Ureter (tissue), 1 donor: ENCODE measurements at regions not wholly inside any gene's neighbourhood (a gene's known extent, or its start where the extent isn't known, plus 50 kb on each side); places are given as distances from the start of the nearest gene placed in this dataset.

ENCODE experiments used
- DNase-seq: peaks from one replicate; pipeline ENCODE4 v3.0.0-alpha.2; 2020; ENCODE audit warnings: low spot score
- donor health status: DM: yes; HTN: yes; CAD: no.

- no peak for DNase-seq
These were observed 499.1 kb downstream of the FOXO1 start for GRCh38 chr13:40167327-40167726.

DNA sequence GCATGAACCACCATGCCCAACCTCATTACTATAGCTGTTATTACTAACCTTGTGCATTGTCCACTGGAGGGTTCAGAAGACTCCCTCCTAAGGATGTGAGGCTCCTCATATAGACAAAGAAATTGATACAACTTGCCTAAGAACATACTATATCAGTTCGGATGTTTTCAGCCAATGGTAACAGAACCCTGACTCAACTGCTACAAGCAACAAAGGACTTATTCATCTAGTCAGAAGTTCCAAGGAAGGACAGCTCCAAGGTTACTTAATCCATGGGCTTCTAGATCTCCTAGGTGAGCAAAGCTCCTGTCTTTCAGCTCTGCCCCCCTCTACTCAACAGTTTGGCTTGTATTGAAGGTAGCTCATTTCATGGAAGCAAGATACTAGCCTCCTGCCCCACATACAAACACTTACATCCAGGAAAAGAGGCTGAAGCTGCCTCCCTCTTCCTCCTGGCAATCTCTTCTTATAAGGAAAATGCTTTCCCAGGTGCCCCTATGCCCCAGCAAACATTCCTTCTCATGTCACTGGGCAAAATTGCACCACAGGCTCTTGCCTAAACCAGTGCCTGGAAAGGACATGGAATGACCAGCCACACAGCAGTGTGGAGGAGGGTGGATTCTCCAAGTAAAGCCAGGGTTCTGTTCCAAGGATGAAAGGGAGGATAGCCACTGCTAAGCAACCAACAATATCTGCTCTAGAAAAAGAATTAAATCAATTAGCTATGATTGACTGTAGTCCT is 497.8 kb downstream of the FOXO1 start:
- no peak for DNase-seq

DNA sequence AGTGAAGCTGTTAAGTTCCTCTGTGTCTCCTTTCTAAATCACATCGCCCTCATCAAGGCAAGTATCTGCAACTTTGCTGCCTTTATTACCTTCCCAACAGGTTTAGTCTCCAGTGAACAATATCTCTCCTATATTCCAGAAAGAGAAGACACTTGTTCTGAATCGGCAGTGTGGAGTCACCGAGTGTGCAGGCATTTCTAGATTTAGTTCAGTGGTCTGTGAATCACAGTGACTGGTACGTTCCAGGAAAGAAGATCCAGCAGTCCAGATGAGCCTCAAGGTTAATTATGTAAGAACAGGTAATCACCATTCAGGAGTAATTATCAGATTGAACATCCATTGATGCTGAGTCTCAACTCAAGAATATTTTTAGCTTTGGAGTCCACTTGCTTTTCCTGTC is 497.0 kb downstream of the FOXO1 start:
- no peak for DNase-seq

- no peak for DNase-seq
These were observed 496.4 kb downstream of the FOXO1 start for GRCh38 chr13:40170091-40170490.

DNA sequence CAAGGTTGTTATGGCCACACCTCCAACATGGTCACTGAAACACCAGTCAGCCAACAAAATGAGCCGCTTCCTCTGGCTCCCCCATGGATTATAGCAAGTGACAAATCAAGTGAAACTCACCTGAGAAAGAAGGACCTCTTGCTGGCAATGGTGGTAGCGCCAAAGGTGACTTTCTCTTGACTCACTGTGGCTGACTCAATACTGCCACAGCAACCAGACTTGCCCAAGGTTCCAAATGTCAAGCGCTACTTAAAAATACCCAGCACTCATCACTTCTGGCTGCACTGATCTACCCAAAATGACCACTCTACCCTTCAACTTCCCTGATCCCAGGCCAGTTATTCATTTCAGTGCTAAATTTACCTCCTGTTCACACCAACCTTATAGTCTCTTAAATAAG is 495.5 kb downstream of the FOXO1 start:
- no peak for DNase-seq

GRCh38 chr13:40171566-40171965 is 494.9 kb downstream of the FOXO1 start:
- no peak for DNase-seq

DNA sequence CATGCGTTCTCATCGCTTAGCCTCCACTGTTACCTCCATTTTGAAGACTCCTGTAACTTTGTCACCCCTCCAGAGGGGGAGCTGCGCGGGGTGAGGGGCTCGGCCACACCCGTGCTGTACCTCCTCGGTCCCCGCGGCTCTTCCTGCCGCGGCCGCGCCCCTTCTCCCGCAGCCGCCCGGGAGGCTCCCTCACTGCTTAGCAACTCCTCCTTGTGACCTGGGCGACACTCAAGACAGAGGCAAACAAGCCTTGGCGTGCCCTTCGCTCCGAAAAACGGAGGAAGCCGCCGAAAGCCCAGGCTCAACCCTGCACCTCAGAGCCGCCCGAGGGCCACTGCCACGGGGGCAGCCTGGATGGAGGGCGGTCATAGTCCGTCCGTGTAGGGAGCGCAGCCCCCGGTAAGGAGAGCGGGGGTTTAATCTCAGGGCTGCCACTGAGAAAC is 494.3 kb downstream of the FOXO1 start:
- peak; percentile 65 for DNase-seq

DNA sequence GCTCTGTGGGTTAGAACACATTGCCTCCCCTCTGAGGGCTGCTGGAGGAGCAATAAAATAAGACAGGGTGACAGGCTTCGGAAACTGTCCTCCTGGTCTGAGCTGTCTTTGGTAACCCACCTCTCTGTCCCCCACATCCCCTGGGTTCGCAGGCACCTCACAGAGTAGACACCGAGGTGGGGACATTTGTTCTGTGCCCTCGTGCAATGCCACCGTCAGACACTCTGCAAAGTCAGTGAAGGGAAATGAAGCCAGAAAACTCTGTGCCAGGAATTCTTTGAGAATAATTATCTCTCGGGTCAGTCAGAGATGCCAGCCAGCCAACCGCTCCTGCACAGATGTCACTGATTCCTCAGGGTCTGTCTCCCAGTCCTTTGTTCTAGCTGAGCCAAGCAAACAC is 493.6 kb downstream of the FOXO1 start:
- DNase-seq, result no peak

GRCh38 chr13:40175639-40176038 is 490.8 kb downstream of the FOXO1 start:
- no peak for DNase-seq

- no peak for DNase-seq
These were observed 490.2 kb downstream of the FOXO1 start for GRCh38 chr13:40176242-40176641.

GRCh38 chr13:40178130-40178529 is 488.3 kb downstream of the FOXO1 start:
- DNase-seq, result no peak

DNA sequence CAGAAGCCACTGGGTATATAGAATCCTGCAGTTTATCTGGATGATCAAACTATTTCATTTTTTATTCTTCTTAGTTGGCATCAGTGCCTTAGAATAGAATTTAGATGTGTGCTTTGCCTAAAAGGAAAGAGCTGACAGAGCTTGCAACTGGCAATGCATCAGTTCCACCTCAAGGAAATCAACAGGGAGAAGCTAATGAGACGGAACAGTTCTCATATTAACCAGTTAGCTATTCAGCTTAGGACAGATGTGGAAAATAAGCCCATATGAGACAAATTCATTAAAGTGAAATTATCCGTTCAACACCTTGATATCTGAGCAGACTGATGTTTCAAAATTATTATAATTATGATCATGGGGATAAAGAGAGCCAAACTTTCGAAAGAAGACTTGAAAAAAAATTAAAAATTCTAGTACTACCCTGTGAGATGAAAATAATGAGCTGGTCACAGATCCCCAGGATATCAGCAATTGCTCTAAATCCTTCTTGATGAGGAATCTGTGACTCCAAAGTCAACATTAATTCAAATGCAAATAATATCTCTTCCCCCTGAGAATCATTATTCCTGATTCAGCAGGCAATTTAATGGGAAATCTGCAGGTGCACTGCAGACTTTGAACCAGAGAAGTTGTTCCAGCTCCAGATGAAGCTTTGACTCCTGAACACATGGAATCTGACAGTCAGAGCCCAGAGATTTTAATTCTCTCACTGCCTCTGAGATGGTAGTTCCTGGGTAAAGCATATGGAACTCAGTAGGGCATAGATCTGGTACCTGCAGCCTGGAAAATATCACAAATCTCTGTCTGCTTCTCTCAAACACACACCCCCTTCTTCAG is 486.8 kb downstream of the FOXO1 start:
- no peak for DNase-seq

DNA sequence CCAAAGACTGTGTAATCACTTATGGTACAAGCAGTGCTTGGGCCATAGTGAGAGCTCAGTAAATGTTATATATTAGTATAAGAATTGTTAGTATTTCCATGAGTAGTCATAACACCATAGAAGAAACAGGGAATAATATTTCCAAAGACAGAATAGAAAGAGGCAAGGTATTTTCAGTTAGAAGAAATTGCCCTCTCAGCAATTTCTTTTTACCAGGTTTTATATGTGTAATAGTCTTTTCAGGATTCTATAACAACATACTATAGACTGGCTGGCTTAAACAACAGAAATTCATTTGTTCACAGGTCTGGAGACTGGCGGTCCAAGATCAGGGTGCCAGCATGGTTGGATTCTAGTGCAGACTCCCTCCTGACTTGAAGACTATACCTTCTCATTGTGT is 485.7 kb downstream of the FOXO1 start:
- no peak for DNase-seq

DNA sequence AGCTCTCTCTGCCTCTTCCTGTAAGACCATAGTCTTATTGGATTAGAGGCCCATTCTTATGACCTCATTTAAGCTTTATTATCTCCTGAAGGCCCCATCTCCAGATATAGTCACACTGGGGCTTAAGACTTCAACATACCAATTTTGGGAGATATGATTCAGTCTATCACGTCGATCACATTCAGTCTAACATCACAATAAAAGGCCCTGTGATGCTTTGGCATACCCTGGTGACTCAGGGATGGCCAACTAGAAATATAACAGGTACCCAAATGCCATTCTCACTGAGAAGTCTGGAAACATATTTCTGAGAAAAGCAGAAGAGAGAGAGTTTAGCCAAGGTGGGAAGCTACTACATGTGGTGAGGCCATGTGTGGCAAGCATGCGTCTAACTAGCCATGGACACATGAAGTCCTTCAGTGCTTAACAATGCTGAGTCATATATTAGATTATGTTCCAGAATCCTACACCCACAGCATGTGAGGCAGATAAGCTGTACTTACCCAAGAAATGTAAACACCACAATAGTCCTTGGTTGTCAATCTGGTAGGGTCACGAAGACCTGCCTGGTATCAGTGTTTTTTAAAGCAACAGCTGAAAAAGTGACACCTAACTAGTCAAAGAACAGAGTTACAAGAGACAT is 485.1 kb downstream of the FOXO1 start:
- DNase-seq, result no peak

DNA sequence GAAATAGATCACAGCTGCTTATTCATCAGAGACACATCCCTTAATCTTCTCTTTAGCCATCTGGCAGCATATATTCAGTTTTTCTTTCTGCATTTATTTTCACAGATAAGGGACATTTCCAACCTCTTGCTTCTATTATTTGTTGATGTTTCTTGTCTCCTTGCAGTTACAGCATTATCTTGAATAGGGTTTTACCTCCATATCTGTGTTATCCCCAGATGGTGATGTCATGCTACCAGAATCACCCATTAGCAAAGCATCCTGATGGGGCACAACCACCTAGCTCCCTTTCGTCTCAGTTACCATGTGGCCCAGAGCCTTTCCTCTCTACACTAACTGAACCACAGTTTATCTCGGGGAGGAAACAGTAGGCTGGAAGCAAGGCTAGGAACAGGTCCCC is 483.9 kb downstream of the FOXO1 start:
- no peak for DNase-seq

DNA sequence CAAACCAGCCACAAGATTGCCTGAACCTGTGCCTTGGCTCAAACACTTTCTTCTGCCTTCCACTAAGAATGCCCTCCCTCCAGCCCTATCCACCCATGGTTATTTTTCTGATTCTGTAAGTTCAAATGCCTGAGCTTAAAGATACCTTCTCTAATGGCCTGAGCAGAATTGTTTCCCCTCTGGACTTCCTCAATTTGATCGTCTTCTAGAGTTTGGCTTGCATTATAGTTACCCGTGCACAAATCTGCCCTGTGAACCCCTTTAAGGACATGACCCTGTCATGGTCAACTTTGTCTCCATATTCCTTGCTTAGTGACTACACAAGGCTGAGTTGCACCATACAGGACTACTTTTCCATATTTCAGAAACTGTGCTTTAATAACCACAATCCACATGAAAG is 481.0 kb downstream of the FOXO1 start:
- DNase-seq, result no peak

GRCh38 chr13:40186041-40186440 is 480.4 kb downstream of the FOXO1 start:
- DNase-seq, result no peak

- no peak for DNase-seq
These were observed 479.7 kb downstream of the FOXO1 start for GRCh38 chr13:40186626-40187323.

DNA sequence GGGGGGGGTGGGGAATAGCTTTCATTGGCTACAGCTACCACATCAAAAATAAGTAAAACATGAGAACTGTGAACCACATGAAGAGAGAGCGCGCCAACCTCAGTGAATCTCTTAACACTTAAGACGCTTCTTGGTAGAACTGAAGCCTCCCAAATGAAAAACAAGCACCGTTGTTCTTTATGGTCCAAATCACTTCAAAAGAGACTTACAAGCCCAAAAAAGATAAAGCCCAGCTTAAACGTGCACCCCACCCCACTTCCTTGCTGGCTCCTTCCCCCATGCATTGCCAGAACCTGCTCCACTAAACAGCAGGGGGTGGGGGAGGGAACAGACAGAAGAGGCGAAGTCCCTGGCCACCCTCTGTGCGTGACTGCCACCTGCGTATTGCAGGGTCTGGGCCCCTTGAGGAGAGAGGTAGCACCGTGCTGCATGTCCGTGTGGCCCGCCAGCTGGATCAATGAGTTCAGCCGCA is 479.1 kb downstream of the FOXO1 start:
- DNase-seq, result no peak

- DNase-seq, result no peak
These were observed 478.4 kb downstream of the FOXO1 start for GRCh38 chr13:40187841-40188591.

DNA sequence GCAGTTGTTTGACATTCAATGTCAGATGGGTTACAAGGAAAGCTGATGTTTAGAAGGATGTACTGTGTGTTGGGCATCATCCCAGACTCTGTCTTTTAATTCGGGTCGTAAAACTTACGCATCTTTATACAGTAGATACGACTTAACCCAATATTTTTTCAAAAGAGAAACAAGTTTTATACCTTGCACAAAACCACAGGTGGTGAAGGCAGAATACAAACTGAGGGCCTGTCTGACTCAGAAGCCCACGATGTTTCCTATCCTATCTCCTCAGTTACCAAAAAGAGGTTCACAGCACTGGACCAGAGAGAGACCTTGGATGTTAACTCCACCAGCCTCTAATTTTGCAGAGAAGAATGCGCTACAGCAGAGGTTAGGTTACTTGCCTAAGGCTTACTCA is 477.0 kb downstream of the FOXO1 start:
- DNase-seq, result no peak
